Tibial artery (tissue), 4 donors: ENCODE measurements at regions not wholly inside any gene's neighbourhood (a gene's known extent, or its start where the extent isn't known, plus 50 kb on each side); places are given as distances from the start of the nearest gene placed in this dataset.

Experiments used
- DNase-seq, 2 donors: peaks; one replicate each; pipeline ENCODE4 v3.0.0-alpha.2; 2019
- H3K27ac ChIP-seq, 2 donors: fragments of 200-600 bp; sonication (generic) in 1 of 2; 1 replicate in 1 of 2; 2 replicates in 1 of 2; pipeline ENCODE4 v1.5.1; 2018 to 2019; ENCODE audit warnings: mild to moderate bottlenecking in 1 of 2
- H3K27me3 ChIP-seq, 2 donors: fragments of 200-600 bp; sonication (generic) in 1 of 2; one replicate each; pipeline versions ENCODE4 v1.5.1 to v1.6.0; 2016 to 2019
- H3K36me3 ChIP-seq, 3 donors: fragments of 200-600 bp; sonication (generic) in 2 of 3; one replicate each; pipeline ENCODE4 v1.5.1; 2016 to 2019; ENCODE audit warnings: mild to moderate bottlenecking in 2 of 3
- H3K4me1 ChIP-seq, 4 donors: fragments of 200-600 bp; sonication (generic) in 2 of 4; 1 replicate in 3 of 4; 2 replicates in 1 of 4; pipeline ENCODE4 v1.5.1; 2016 to 2019
- H3K4me3 ChIP-seq, 2 donors: fragments of 200-600 bp; sonication (generic) in 1 of 2; 1 replicate in 1 of 2; 2 replicates in 1 of 2; pipeline ENCODE4 v1.5.1; 2018 to 2019; ENCODE audit warnings: mild to moderate bottlenecking in 2 of 2
- H3K9me3 ChIP-seq, 3 donors: fragments of 200-600 bp; sonication (generic) in 1 of 3; one replicate each; pipeline ENCODE4 v1.5.1; 2016 to 2019
- CTCF ChIP-seq, 2 experiments: fragments of 200-600 bp in 1 of 2; fragments of 450-650 bp in 1 of 2; IDR thresholded peaks; one replicate each; pipeline ENCODE4 v1.5.1; 2017 to 2019; ENCODE audit warnings: antibody characterized with exemption in 2 of 2, mild to moderate bottlenecking in 1 of 2, moderate library complexity in 1 of 2
- intact Hi-C: fragments of 100-400 bp; cut with DNase I; formaldehyde crosslinking; loops from one replicate; pipeline ENCODE4 v1.15.0; 2023; ENCODE audit warnings: low total_unique reads

GRCh38 chr12:18895540-18895939 is 157.6 kb downstream of the CAPZA3 start:
- Histone ChIP-seq H3K27ac (no peak overlapping the region), H3K9me3 (no peaks in the 10 kb centered on the region), H3K36me3 (no peaks in the 10 kb centered on the region), H3K27me3 (no peaks in the 10 kb centered on the region), H3K4me1 (no peaks in the 10 kb centered on the region), H3K4me3 (no peak overlapping the region)
- TF ChIP-seq CTCF (IDR thresholded peaks at IDR 0.05): no peak
- intact Hi-C loops: no loop called here
- DNase-seq: no peak

DNA sequence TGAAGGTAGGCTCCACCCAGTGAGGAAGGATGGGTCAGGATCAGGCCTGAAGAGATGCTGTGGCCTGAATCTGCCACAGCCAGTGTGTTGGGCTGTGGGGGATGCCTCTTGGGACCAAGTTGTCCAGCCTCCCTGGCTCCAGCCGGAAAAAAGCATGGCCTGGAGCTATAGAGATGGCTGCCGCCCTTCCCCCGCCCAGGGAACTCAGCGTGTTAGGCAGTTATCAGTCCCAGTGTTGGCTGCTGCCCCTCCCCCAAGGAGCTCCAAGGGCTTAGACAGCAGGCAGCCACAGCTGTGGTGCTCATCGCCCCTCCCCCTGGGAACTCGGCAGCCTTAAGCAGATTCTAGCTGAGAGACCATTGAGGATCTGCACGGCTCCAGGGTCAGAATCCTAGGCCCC is 158.0 kb downstream of the CAPZA3 start:
- DNase-seq: no peak
- H3K36me3 ChIP-seq: no peaks in the 10 kb centered on the region
- H3K4me3 ChIP-seq: no peak overlapping the region

GRCh38 chr12:18897823-18898222 is 159.9 kb downstream of the CAPZA3 start:
- no peak for TF ChIP-seq CTCF (IDR thresholded peaks at IDR 0.05)
- no peaks in the 10 kb centered on the region for H3K4me1 ChIP-seq

More for the DNA sequence above, 158.0 kb downstream of the CAPZA3 start:
- no peak for TF ChIP-seq CTCF (IDR thresholded peaks at IDR 0.05)
- H3K27me3 ChIP-seq: no peaks in the 10 kb centered on the region
- intact Hi-C loops: no loop called here
- no peaks in the 10 kb centered on the region for H3K9me3 ChIP-seq
- no peak overlapping the region for H3K27ac ChIP-seq
- no peaks in the 10 kb centered on the region for H3K4me1 ChIP-seq

DNA sequence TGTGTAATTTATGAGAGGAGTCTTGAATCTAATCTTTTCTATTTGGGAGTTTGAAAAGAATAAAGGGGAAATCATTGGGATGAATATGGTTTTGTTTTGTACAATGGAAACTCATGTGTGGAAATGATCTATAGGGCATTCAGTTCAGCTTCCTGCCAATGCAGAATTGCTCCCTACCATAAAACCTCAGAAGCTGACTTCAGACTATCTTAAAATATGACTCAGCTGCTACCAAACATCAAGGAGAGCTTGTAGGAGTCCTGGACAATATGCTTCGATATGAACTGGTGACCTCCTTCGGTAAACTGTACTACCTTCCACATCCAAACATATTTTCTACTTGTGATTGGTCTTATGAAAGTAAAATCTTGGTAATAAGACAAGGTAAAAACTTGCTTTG is 160.6 kb downstream of the CAPZA3 start:
- H3K27ac ChIP-seq: no peak overlapping the region
- DNase-seq: no peak
- H3K36me3 ChIP-seq: no peaks in the 10 kb centered on the region
- no peaks in the 10 kb centered on the region for H3K9me3 ChIP-seq
- intact Hi-C loops: no loop called here
- H3K27me3 ChIP-seq: no peaks in the 10 kb centered on the region
- TF ChIP-seq CTCF (IDR thresholded peaks at IDR 0.05): no peak
- H3K4me3 ChIP-seq: no peak overlapping the region
- no peaks in the 10 kb centered on the region for H3K4me1 ChIP-seq

More at GRCh38 chr12:18897823-18898222, 159.9 kb downstream of the CAPZA3 start:
- DNase-seq: no peak
- Histone ChIP-seq H3K9me3 (no peaks in the 10 kb centered on the region), H3K4me3 (no peak overlapping the region), H3K27me3 (no peaks in the 10 kb centered on the region), H3K36me3 (no peaks in the 10 kb centered on the region), H3K27ac (no peak overlapping the region)
- intact Hi-C loops: no loop called here

DNA sequence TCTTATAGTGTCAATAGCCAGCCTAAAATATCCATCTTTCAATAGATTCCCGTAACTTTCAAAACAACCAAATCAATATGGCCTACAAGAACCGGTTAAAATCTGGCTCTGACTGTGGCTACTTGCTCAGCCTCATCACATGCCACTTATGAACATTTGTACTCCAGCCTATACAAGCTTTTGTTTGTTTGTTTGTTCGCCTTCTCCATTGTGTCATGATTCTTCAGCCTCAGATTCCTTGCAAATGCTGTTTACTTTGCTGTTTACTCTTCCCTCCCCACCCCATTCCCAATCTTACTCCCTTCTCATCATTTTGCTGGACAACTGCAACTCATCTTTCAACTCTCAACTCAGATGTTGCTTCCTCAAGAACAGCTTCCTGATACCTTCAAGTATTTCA is 161.2 kb downstream of the CAPZA3 start:
- no peak overlapping the region for H3K27ac ChIP-seq
- no peaks in the 10 kb centered on the region for H3K27me3 ChIP-seq
- no peak overlapping the region for H3K4me3 ChIP-seq
- intact Hi-C loops: no loop called here
- no peaks in the 10 kb centered on the region for H3K4me1 ChIP-seq
- H3K36me3 ChIP-seq: no peaks in the 10 kb centered on the region
- DNase-seq: no peak
- no peaks in the 10 kb centered on the region for H3K9me3 ChIP-seq
- TF ChIP-seq CTCF (IDR thresholded peaks at IDR 0.05): no peak

DNA sequence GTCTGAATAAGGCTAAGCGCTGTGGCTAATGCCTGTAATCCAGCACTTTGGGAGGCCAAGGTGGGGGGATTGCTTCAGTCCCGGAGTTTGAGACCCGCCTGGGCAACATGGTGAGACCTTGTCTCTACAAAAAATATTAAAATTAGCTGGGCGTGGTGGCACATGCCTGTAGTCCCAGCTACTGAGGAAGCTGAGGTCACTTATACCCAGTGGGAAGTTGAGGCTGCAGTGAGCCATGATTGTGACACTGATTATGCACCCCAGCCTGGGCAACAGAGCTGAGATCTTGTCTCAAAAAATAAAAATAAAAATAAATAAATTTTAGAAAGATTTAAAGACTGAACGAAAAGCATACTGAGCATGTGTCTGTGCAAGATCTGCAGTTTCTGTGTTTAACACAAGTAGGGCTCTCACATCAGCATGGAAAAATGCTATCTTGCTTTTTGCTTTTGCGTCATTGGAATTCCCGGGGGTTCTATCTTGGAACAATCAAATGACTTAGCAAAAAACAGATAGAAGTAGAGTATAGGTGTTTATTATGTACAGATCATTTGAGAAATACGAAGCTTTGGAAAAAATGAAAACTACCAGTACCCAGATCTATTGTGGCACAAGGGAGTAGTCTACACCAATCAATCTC is 161.9 kb downstream of the CAPZA3 start:
- intact Hi-C loops: no loop called here
- Histone ChIP-seq H3K36me3 (no peaks in the 10 kb centered on the region), H3K4me1 (no peaks in the 10 kb centered on the region), H3K27ac (no peak overlapping the region), H3K9me3 (no peaks in the 10 kb centered on the region), H3K4me3 (no peak overlapping the region), H3K27me3 (no peaks in the 10 kb centered on the region)
- no peak for DNase-seq
- TF ChIP-seq CTCF (IDR thresholded peaks at IDR 0.05): no peak
